HEK293 (cell line): ENCODE measurements at regions not wholly inside any gene's neighbourhood (a gene's known extent, or its start where the extent isn't known, plus 50 kb on each side); places are given as distances from the start of the nearest gene placed in this dataset.

ENCODE experiments used
- FEZF1 ChIP-seq: fragments of 450-650 bp; formaldehyde crosslinking; IDR thresholded peaks from 2 replicates; pipeline ENCODE4 v1.5.1; 2016; ENCODE audit warnings: missing biosample characterization, missing genetic modification characterization
- IKZF3 ChIP-seq: fragments of 450-650 bp; IDR thresholded peaks from 2 replicates; pipeline ENCODE4 v1.5.0; 2018; ENCODE audit warnings: missing biosample characterization, mild to moderate bottlenecking, missing genetic modification characterization, moderate library complexity
- MYNN ChIP-seq: fragments of 450-650 bp; formaldehyde crosslinking; IDR thresholded peaks from 2 replicates; pipeline ENCODE4 v1.5.1; 2016; ENCODE audit warnings: missing biosample characterization, missing genetic modification characterization, borderline replicate concordance
- OSR2 ChIP-seq: fragments of 450-650 bp; formaldehyde crosslinking; IDR thresholded peaks from 2 replicates; pipeline ENCODE4 v1.5.1; 2016; ENCODE audit warnings: missing biosample characterization, missing genetic modification characterization
- PRDM6 ChIP-seq: fragments of 450-650 bp; formaldehyde crosslinking; IDR thresholded peaks from 2 replicates; pipeline ENCODE4 v1.5.1; 2017; ENCODE audit warnings: missing biosample characterization, missing genetic modification characterization
- SETDB1 ChIP-seq: IDR thresholded peaks from one replicate; pipeline ENCODE4 v1.6.1; 2017; ENCODE audit warnings: mild to moderate bottlenecking, low read length, moderate library complexity, mixed read lengths; ENCODE audit not compliant: insufficient read length
- SP2 ChIP-seq: fragments of 450-650 bp; formaldehyde crosslinking; IDR thresholded peaks from 2 replicates; pipeline ENCODE4 v1.5.1; 2016; ENCODE audit warnings: missing biosample characterization, missing genetic modification characterization
- ZEB2 ChIP-seq: fragments of 450-650 bp; formaldehyde crosslinking; IDR thresholded peaks from 2 replicates; pipeline ENCODE4 v1.5.1; 2016; ENCODE audit warnings: missing biosample characterization, missing genetic modification characterization
- ZNF132 ChIP-seq: fragments of 450-650 bp; formaldehyde crosslinking; IDR thresholded peaks from 2 replicates; pipeline ENCODE4 v1.5.1; 2017; ENCODE audit warnings: missing biosample characterization, missing genetic modification characterization, borderline replicate concordance
- ZNF175 ChIP-seq: fragments of 450-650 bp; formaldehyde crosslinking; IDR thresholded peaks from 2 replicates; pipeline ENCODE4 v1.5.1; 2016; ENCODE audit warnings: missing biosample characterization, missing genetic modification characterization
- ZNF223 ChIP-seq: fragments of 450-650 bp; formaldehyde crosslinking; IDR thresholded peaks from 2 replicates; pipeline ENCODE4 v1.5.1; 2016; ENCODE audit warnings: missing biosample characterization, missing genetic modification characterization
- ZNF248 ChIP-seq: fragments of 450-650 bp; formaldehyde crosslinking; IDR thresholded peaks from 2 replicates; pipeline ENCODE4 v1.5.1; 2017; ENCODE audit warnings: missing biosample characterization, missing genetic modification characterization
- ZNF302 ChIP-seq: fragments of 450-650 bp; formaldehyde crosslinking; IDR thresholded peaks from 2 replicates; pipeline ENCODE4 v1.5.1; 2016; ENCODE audit warnings: missing biosample characterization, missing genetic modification characterization, low read depth
- ZNF404 ChIP-seq: fragments of 450-650 bp; formaldehyde crosslinking; IDR thresholded peaks from 2 replicates; pipeline ENCODE4 v1.5.1; 2017; ENCODE audit warnings: missing biosample characterization, missing genetic modification characterization
- ZNF530 ChIP-seq: fragments of 450-650 bp; formaldehyde crosslinking; IDR thresholded peaks from 2 replicates; pipeline ENCODE4 v1.5.1; 2016; ENCODE audit warnings: low read depth, missing biosample characterization, missing genetic modification characterization
- ZNF555 ChIP-seq: fragments of 450-650 bp; formaldehyde crosslinking; conservative IDR thresholded peaks from 2 replicates; pipeline ENCODE4 v1.5.1; 2017; ENCODE audit warnings: missing biosample characterization, mild to moderate bottlenecking, missing genetic modification characterization, inconsistent platforms
- ZNF580 ChIP-seq: fragments of 450-650 bp; formaldehyde crosslinking; IDR thresholded peaks from 2 replicates; pipeline ENCODE4 v1.5.1; 2016; ENCODE audit warnings: missing biosample characterization, missing genetic modification characterization
- ZNF621 ChIP-seq: fragments of 450-650 bp; formaldehyde crosslinking; IDR thresholded peaks from 2 replicates; pipeline ENCODE4 v1.5.1; 2017; ENCODE audit warnings: missing biosample characterization, missing genetic modification characterization
- ZNF626 ChIP-seq: fragments of 450-650 bp; sonication (Bioruptor Pico); formaldehyde crosslinking; IDR thresholded peaks from 2 replicates; pipeline ENCODE4 v1.5.1; 2018; ENCODE audit warnings: missing biosample characterization, missing genetic modification characterization, inconsistent platforms
- ZNF658 ChIP-seq: fragments of 450-650 bp; formaldehyde crosslinking; IDR thresholded peaks from 2 replicates; pipeline ENCODE4; 2016; ENCODE audit warnings: missing biosample characterization, missing genetic modification characterization
- ZNF664 ChIP-seq: fragments of 450-650 bp; formaldehyde crosslinking; IDR thresholded peaks from 2 replicates; pipeline ENCODE4 v1.5.1; 2016; ENCODE audit warnings: missing biosample characterization, missing genetic modification characterization
- ZNF670 ChIP-seq: fragments of 450-650 bp; formaldehyde crosslinking; IDR thresholded peaks from 2 replicates; pipeline ENCODE4 v1.5.1; 2016; ENCODE audit warnings: missing biosample characterization, missing genetic modification characterization, low read depth
- ZNF777 ChIP-seq: fragments of 450-650 bp; formaldehyde crosslinking; IDR thresholded peaks from 2 replicates; pipeline ENCODE4 v1.5.1; 2017; ENCODE audit warnings: missing biosample characterization, missing genetic modification characterization, borderline replicate concordance
- ZSCAN18 ChIP-seq: fragments of 450-650 bp; formaldehyde crosslinking; IDR thresholded peaks from 2 replicates; pipeline ENCODE4 v1.5.1; 2016; ENCODE audit warnings: missing biosample characterization, missing genetic modification characterization
- ZSCAN30 ChIP-seq: fragments of 450-650 bp; IDR thresholded peaks from 2 replicates; pipeline ENCODE4 v1.5.1; 2018; ENCODE audit warnings: missing biosample characterization, mild to moderate bottlenecking, missing genetic modification characterization, moderate library complexity
- TF ChIP-seq, protein P1 (sequence below): fragments of 450-650 bp; formaldehyde crosslinking; IDR thresholded peaks from 2 replicates; pipeline ENCODE4 v1.5.1; 2016; ENCODE audit warnings: missing biosample characterization, missing genetic modification characterization, low read depth
- TF ChIP-seq, protein P2 (sequence below): fragments of 450-650 bp; formaldehyde crosslinking; IDR thresholded peaks from 2 replicates; pipeline ENCODE4 v1.5.1; 2016; ENCODE audit warnings: missing biosample characterization, missing genetic modification characterization
- TF ChIP-seq, protein P3 (sequence below): fragments of 450-650 bp; IDR thresholded peaks from 2 replicates; pipeline ENCODE4 v1.5.1; 2018; ENCODE audit warnings: missing biosample characterization, mild to moderate bottlenecking, missing genetic modification characterization

DNA sequence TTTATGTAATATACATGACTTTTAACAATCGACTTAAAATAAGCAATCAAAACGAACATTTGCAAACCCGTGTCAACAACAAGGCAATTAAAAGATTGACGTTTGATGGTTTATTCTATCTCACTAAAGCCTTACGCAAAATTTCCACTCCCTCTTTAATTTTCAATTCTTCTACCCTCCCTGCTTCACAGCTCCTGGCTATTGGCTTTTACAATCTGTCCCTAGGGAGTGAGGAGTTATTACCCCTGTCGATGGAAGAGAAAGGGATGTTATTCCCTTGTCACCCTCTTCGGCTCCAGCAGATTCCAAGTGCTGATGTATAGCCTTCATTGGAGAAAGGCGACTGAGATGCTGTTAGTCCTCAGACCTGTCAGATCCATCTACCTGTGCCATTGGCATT, 161.3 kb downstream of the ZNF281 start (continued):
- no peak for TF ChIP-seq ZNF580 (tag by site-specific recombination)
- TF ChIP-seq IKZF3 (tag by site-specific recombination), result peak; percentile 71
- TF ChIP-seq ZNF555 (tag by site-specific recombination), result no peak
- peak; percentile 90 for TF ChIP-seq ZNF664 (tag by site-specific recombination)
- TF ChIP-seq MYNN, result no peak
- no peak for TF ChIP-seq ZNF530 (tag by site-specific recombination)
- 0 out of 2 replicates have a peak, but pooled peaks have one; percentile 23 for TF ChIP-seq ZSCAN30 (tag by site-specific recombination)
- TF ChIP-seq, protein P1, sequence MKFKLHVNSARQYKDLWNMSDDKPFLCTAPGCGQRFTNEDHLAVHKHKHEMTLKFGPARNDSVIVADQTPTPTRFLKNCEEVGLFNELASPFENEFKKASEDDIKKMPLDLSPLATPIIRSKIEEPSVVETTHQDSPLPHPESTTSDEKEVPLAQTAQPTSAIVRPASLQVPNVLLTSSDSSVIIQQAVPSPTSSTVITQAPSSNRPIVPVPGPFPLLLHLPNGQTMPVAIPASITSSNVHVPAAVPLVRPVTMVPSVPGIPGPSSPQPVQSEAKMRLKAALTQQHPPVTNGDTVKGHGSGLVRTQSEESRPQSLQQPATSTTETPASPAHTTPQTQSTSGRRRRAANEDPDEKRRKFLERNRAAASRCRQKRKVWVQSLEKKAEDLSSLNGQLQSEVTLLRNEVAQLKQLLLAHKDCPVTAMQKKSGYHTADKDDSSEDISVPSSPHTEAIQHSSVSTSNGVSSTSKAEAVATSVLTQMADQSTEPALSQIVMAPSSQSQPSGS, result no peak
- no peak for TF ChIP-seq ZSCAN18
- TF ChIP-seq ZNF302 (tag by site-specific recombination), result no peak
- no peak for TF ChIP-seq ZNF404 (tag by site-specific recombination)
- TF ChIP-seq SP2 (tag by site-specific recombination), result no peak
- no peak for TF ChIP-seq ZNF670 (tag by site-specific recombination)
- TF ChIP-seq ZNF132 (tag by site-specific recombination), result no peak
- peak; percentile 20; the same call in 1 of the 2 replicates for TF ChIP-seq ZEB2 (tag by site-specific recombination)
- TF ChIP-seq ZNF248 (tag by site-specific recombination), result no peak
- no peak for TF ChIP-seq ZNF777 (tag by site-specific recombination)
- TF ChIP-seq, protein P2, sequence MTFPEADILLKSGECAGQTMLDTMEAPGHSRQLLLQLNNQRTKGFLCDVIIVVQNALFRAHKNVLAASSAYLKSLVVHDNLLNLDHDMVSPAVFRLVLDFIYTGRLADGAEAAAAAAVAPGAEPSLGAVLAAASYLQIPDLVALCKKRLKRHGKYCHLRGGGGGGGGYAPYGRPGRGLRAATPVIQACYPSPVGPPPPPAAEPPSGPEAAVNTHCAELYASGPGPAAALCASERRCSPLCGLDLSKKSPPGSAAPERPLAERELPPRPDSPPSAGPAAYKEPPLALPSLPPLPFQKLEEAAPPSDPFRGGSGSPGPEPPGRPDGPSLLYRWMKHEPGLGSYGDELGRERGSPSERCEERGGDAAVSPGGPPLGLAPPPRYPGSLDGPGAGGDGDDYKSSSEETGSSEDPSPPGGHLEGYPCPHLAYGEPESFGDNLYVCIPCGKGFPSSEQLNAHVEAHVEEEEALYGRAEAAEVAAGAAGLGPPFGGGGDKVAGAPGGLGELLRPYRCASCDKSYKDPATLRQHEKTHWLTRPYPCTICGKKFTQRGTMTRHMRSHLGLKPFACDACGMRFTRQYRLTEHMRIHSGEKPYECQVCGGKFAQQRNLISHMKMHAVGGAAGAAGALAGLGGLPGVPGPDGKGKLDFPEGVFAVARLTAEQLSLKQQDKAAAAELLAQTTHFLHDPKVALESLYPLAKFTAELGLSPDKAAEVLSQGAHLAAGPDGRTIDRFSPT (tag by site-specific recombination), result no peak
- TF ChIP-seq, protein P3, sequence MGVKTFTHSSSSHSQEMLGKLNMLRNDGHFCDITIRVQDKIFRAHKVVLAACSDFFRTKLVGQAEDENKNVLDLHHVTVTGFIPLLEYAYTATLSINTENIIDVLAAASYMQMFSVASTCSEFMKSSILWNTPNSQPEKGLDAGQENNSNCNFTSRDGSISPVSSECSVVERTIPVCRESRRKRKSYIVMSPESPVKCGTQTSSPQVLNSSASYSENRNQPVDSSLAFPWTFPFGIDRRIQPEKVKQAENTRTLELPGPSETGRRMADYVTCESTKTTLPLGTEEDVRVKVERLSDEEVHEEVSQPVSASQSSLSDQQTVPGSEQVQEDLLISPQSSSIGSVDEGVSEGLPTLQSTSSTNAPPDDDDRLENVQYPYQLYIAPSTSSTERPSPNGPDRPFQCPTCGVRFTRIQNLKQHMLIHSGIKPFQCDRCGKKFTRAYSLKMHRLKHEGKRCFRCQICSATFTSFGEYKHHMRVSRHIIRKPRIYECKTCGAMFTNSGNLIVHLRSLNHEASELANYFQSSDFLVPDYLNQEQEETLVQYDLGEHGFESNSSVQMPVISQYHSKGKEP (tag by site-specific recombination), result peak; percentile 57; the same call in 1 of the 2 replicates
- no peak for TF ChIP-seq ZNF175
- no peak for TF ChIP-seq ZNF223 (tag by site-specific recombination)
- peak; percentile 86 for TF ChIP-seq OSR2 (tag by site-specific recombination)
- no peak for TF ChIP-seq ZNF626 (tag by site-specific recombination)
- no peak for TF ChIP-seq ZNF658 (tag by site-specific recombination)
- no peak for TF ChIP-seq ZNF621 (tag by site-specific recombination)
- TF ChIP-seq PRDM6, result peak; percentile 82
- peak; percentile 64 for TF ChIP-seq FEZF1 (tag by site-specific recombination)
- no peak for TF ChIP-seq SETDB1
